Panc1 (cell line): ENCODE measurements at regions not wholly inside any gene's neighbourhood (a gene's known extent, or its start where the extent isn't known, plus 50 kb on each side); places are given as distances from the start of the nearest gene placed in this dataset.

ENCODE experiments used
- CTCF ChIP-seq: fragments of 450-650 bp; IDR thresholded peaks from 2 replicates; pipeline ENCODE4 v1.5.1; 2017; ENCODE audit warnings: mild to moderate bottlenecking
- REST ChIP-seq, 2 experiments: IDR thresholded peaks; 2 replicates each; pipeline ENCODE4 v1.6.1; 2011 to 2012; ENCODE audit warnings: low read depth in 2 of 2, control low read depth in 1 of 2, low read length in 1 of 2, mild to moderate bottlenecking in 1 of 2, moderate library complexity in 1 of 2; ENCODE audit not compliant: insufficient read depth in 1 of 2
- SIN3A ChIP-seq: IDR thresholded peaks from 2 replicates; pipeline ENCODE4 v1.6.1; 2012; ENCODE audit warnings: low read depth, mild to moderate bottlenecking, low read length, moderate library complexity, borderline replicate concordance; ENCODE audit not compliant: insufficient read depth

- TF ChIP-seq CTCF (no peak), REST (IDR thresholded peaks at IDR 0.05; ENCODE audit: insufficient read depth in 1 of 2, low read depth in 2 of 2, low read length in 1 of 2) (no peak), SIN3A (no peak)
Observed at GRCh38 chr2:155944218-155944617, 388.3 kb downstream of the NR4A2 start.
